ENCODE measurements at regions not wholly inside any gene's neighbourhood (a gene's known extent, or its start where the extent isn't known, plus 50 kb on each side); places are given as distances from the start of the nearest gene placed in this dataset.
A peak's percentile ranks its signal among the peaks of the same experiment; 100 is the strongest.

DNA sequence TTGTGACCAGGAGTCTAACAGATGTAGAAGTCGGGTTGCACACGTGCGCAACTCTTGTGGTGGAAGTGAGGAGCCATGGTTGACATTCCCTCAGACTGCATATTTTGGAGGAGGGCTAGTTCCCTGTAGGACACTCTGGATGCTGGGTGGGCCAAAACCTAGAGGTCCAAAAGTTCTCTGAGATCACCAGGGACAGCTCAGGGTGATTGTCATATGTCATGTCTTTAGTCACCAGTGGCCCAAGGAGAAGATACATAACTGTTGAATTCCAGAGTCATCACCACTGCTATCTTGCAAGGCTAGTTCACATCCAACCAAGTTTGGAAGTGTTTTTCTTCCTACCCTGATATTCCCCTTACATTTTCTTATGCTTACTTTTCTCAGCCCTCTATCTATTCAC is 95.2 kb upstream of the C3orf80 start:
- no peak for DNase-seq (ENCODE audit: low spot score)

DNA sequence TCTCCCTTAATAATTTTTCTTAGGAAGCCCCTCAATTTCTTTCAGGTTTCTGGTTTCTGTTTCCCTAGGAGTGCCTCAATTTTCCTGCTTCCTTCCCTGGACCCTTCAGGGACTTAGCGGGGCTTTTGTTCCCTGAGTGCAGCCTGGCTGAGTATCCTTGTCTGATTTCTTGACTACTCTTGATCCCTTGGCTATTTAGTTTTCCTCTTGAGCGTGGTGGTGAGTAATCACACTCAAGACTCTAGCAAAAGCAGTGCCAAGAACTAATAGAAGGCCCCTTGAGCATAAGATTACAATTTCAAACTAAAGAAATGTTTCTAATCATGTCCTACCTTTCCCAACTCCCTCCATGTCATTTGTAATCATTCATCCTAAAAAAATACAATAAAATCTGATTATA is 94.3 kb upstream of the C3orf80 start:
- DNase-seq (ENCODE audit: low spot score): no peak

DNA sequence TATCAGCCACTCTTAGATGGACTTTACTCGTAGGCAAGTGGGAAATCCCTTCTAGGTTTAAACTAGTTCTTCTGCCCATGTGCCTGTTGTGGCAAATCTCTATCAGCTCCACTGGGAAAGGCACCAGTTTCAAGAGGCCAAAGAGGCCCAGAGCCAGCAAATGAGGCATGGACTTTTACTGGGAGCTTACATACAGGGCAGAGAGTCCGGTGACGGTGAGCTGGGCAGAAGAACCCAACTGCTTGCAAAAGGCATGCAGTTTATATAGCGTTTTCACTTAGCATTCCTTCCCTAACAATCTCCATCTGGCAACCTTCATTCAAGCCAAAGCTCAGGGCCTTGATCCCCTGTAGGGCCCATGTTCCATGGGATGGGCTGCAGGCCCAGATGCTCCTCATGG is 93.0 kb upstream of the C3orf80 start:
- DNase-seq (ENCODE audit: low spot score): no peak

DNA sequence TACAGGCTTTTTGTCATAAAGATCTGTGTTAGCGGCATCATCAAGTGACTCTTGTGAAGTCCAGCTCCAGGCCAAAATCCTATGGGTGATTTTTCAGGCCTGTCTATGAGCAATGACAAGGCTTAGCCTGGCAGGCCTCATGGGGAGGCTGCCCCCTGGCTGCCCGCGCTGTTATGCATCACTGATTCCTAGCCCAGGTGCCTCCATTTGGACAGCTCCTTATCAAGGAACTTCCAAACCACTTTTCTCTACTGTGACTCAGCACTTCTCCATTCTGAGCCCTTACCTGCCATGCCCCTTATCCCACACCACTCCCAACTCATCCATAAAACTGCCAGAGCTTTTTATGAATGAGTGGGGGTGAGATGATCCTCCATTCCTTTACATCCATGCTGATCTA is 91.5 kb upstream of the C3orf80 start:
- DNase-seq (ENCODE audit: low spot score): no peak

DNA sequence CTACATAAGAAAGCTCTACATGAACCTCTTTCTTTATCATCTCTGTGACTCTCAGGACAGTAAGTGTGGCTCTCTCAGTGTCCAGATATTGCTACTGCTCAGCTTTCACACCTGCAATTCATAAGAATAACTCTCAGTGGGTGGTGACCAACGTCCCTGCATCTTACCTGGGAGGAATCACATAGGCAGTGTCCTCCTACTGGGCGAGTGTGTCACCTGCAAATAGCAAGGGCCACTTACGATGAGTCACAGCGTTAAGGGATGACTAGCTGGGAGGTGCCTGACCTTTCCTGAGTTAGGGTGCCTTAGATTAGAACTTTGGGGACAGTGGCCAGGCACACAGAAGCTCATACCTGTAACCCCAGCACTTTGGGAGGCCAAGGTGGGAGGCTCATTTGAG is 90.8 kb upstream of the C3orf80 start:
- no peak for DNase-seq (ENCODE audit: low spot score)

DNA sequence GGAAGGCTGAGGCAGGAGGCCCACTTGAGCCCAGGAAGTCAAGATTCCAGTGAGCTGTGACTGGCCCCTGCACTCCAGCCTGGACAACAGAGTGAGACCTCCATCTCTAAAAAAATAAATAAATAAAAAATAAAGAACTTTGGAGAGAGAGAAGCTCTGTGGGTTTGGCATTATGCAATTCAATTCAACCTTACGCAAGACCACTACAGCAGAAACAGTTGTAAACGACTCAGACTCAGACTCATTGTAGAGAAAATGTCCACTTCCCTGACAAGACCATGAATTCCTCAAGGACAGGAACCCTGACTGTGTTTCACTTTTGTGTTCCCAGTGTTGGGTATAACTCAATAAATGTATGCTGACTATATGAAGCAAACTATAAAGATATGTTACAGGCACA is 90.3 kb upstream of the C3orf80 start:
- DNase-seq (ENCODE audit: low spot score): no peak

DNA sequence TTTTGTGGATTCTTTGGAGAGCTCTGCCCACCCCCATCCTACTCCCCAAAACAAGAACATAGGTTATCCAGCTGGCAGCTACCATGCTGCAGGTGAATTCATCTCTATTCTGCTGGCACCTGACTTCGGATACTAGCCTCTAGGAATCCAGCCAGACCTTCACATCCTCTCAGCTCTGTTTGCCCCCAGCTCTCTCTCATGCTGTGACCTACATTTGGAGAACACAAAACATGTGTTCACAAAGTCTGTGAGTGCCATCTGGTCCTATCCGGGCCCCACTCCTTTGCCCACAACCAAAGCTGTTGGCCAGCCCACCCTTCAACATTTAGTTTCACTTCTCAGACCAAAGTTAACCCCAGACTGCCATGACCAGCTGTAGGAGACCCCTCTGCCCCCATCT is 89.4 kb upstream of the C3orf80 start:
- no peak for DNase-seq (ENCODE audit: low spot score)

DNA sequence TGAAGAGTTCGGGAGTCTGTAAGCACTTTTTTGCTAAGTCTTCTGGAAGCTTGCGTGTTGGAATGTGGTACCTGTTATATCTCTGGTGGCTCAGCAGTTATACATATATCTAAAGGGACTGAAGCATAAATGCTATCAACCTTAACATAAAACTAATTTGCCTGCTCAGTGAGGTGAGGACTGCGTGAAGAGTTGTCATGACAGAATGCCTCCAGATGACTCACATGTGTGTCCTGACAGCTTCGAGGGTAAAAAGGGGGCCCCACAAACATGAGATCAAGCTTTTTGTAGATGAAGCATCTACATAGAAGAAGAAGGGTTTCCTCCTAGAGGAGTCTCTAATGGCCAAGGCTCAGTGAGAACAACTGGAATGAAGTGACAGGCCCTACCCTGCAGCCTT is 88.8 kb upstream of the C3orf80 start:
- no peak for DNase-seq (ENCODE audit: low spot score)

DNA sequence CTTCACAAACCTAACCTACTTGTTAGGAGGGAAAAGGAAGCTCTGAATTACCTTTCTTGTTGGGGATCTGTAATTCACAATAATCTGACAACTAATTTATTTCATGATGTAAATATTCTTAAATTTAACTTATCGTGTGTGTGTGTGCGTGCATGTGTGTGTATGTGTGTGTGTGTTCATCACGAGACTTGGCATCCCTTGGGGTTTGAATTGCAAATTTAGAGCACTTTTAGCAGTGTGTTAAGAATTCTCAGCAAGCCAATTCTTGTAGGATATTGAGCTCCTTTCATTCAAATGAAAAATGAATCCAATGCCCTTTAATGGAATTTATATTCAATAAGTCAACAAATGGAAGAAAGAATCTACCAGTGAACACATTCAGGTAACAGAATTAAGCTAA is 85.9 kb upstream of the C3orf80 start:
- no peak for DNase-seq (ENCODE audit: low spot score)

DNA sequence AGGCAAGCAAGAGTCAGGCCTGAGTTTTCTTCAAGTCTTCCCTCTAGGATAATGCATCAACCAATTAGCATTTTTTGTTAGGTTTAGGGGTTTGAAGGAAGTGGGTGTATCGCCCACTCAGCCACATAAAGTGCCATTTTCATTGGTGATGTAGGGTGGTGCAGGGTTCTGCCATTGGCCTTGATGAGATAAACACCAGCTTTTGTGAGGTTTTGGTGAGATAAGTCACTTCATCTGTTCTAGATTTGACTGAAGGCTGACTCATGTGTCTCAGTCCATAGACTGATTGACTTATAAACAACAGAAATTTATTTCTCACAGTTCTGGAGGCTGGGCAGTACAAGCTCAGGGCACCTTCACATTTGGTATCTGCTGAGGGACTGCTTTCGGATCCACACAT is 84.5 kb upstream of the C3orf80 start:
- no peak for DNase-seq (ENCODE audit: low spot score)

DNA sequence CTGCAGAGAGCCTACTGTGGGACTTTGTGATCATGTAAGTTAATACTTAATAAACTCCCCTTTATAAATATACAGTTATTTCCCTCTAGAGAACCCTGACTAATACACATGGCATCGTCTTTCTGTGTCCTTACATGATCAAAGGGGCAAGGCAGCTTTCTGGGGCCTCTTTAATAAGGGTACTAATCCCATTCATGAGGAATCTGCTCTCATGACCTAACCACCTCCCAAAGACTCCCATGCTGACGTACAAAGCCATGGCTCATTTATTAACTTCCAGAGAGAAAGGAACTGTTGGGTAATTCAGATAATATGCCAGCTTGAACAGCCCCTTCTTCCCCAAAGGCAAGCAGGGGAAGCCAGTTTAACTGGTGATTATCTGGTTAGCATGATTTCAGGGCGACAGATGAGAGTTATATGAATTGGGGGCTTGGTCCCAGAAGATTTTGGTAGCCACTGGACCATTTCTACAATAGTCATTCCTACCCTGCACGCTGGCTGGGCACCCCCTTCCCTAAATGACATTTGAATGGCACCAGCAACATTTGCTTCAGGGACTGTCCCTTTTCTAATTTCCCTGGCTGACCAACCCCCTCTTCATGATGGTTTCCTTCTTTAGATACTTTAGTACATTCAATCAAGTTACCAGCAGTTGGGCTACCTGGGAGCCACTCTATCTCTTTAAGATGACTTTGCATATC is 83.6 kb upstream of the C3orf80 start:
- DNase-seq (ENCODE audit: low spot score): no peak

DNA sequence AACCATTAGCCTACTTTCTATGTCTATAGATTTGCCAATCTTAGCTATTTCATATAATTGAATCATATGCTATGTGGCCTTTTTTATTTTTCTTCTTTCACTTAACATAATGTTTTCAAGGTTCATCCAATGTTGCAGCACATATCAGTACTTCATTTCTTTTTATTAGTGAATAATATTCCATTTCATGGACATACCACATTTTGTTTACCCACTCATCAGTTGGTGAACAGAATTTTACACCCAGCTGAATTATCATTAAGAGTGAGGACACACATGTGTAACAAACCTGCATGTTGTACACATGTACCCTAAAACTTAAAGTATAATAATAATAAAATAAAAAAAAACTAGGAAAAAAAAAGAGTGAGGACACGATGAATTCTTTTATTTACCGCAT is 81.7 kb upstream of the C3orf80 start:
- no peak for DNase-seq (ENCODE audit: low spot score)

DNA sequence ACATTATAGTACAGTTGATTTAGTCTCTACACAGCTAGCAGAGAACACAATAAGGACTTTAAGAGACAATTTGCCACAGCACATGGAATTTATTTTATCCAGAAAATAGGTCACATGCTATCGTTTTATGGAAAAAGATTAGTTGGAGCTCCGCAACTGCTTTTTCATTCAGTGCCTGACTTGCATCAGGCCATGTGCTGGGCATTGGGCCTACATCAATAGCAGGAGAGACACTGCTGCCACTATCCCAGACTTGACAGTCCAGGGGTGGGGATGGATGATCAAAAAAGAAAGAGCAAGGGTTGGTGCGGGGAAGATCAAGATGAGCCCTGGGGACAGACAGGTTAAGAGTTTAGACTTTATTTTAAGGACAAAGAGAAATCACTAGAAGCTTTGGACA is 75.2 kb upstream of the C3orf80 start:
- no peak for DNase-seq (ENCODE audit: low spot score)

DNA sequence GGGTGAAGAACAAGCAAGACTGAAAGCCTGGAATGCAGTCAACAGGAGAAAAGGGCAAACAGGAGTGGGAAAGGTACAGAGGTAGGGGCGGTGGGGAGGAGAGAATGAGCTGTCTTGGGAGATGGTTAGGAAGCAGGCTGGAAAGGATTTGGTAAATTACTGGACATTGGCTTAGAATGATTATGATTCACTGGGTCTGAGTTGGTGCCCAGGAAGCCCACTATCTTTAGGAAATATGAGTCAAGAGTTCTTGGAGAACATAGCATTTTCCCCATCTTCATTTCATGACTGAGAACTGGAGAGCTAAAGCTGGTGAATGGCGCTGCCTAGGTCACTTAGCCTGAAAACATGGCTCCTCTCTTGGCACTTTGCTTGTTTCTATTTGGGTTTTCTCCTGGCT is 74.7 kb upstream of the C3orf80 start:
- no peak for DNase-seq (ENCODE audit: low spot score)

DNA sequence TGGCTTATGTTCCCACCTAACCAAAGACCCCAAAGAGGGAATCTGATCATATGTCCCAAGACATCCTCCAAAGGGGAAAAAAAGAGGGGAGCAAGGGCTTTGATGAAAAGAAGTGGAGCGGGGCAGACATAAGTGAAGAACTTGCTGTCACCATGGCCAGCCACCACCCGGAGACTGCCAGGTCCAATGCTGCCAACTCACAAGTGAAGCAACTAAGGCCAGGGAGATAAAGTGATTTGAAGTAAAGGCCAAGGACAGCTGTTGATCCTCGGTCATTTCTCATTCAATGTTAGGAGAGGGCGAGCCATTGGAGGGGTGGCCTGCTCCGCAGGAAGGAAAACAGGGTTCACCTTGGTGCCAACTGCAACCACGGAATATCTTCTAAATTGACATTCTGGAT is 72.6 kb upstream of the C3orf80 start:
- no peak for DNase-seq (ENCODE audit: low spot score)

DNA sequence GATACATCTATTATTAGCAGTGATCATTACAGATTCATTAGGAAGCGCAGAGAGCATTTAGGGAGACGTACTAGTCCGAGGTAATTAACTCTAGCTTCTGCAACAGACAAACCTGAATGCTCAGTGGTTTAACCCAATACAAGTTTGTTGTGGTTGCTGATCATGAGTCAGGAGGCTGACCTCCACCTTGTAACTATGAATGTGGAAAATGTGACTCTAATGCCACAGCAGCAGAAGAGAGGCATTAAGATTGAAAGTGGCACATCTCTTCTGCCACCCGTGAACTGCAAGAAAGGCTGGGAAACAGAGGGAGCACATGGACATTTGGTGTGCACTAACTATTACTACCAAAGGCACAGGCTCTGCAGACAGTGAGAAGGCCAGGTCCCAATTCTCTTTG is 71.2 kb upstream of the C3orf80 start:
- DNase-seq (ENCODE audit: low spot score): no peak

DNA sequence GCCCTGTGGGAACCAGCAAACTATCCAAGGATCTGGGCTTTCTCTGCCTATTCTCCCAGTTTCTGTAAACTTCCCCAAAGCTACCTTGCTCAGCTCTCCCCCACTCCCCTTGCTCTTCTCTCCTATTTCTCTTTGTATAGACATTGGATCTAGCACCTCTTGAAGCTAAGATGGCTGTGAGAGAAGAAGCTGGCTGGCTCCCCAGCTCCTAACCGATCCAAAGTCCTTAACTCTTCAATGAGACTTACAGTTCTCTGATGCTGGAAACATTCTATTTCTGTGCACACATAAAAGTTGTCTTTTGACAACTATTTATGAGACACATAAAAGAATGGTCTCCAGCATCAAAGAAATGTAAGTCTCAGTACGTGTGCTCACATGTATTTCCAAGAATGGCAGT is 70.6 kb upstream of the C3orf80 start:
- no peak for DNase-seq (ENCODE audit: low spot score)

DNA sequence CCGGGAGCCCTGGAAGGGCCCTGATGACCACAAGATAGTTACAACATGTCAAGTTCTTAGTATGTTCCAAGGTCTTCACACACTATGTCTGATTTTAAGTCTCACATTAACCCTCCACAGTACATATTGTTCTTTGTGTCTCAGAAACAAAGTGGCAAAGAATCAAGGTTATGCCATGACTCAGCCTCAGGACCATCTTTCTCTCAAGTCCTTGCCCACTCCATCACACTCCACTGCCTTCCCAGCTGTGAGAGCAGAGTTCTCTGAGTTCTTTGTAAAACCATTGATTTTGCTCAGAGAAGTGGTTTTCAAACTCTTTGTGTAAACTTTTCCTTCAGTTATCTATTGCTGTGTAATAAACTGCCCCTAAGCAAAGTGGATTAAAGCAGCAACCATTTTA is 67.9 kb upstream of the C3orf80 start:
- no peak for DNase-seq (ENCODE audit: low spot score)

DNA sequence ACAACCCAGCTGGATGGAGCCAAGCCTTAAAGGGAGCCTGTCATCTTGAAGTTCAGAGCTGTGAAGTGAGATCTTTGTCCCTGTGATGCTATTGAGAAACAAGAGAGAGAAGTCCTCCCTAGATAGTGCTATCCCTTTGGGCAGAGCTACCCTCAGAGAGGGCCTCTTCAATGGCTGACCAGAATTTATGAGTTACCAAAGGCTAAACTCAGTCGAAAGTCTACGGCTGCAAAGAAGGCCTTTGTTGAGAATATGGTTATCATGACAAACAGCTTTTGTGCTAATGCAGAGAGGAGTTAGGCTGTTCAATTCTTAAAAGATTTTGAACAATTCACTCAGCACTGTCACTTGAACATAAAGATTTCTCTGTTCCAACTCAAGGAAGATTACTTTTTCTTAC is 65.9 kb upstream of the C3orf80 start:
- no peak for DNase-seq (ENCODE audit: low spot score)

DNA sequence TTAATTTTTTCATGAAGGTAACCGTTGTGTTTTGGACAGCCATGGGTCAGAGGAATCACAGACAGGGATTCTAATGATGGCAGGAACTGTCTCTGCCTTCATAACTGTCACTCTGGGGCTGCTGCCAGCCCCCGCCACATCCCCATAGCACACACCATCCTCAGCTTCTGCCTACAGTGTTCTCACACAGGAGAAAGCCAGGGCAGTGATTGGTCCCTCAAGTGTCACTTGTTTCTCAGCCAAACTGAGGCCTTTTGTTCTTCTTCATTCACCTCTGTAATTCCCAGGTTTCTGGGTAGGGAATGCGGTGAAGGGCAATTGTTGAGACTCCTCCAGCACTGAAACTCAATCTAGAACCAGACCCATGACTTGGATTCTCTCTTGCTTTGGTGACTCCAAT is 65.4 kb upstream of the C3orf80 start:
- DNase-seq (ENCODE audit: low spot score): no peak

DNA sequence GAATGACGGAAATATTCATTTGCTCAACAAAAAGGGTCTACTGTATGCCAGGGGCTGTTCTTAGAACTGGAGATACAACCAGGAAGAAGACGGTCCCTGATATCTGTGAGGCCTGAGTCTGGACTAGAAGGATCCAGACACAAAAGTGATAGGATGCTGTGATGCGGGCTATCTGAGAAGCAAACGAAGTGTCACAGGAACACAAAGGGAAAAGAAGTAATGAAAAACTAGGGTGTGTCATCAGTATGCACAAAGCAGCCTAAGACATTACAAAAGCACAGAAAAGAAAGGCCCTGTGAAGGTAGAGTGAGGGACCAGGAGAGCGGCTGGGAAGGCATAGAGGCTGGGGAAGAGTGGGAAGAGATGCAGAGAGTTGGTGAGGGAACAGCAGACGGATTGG is 63.3 kb upstream of the C3orf80 start:
- DNase-seq (ENCODE audit: low spot score): no peak

DNA sequence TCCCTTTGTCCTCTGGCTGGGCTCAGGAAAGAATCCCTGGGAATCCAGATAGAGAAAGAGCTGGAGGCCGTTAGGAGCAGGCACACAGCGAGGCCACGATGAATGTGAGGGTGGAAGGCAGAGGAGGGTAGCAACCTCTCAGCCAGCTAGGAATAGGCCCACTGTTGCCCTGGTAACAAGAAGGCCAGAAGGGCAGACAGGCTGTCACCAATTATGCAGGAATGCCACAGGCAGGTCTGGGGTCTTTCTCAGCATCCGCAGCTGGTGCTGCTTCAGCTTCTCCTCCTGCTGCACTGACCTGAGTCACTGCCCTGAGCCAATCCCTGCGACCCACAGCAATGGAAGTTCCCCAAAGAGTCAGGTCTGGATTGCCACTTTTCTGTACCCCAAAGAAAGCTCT is 62.8 kb upstream of the C3orf80 start:
- no peak for DNase-seq (ENCODE audit: low spot score)

DNA sequence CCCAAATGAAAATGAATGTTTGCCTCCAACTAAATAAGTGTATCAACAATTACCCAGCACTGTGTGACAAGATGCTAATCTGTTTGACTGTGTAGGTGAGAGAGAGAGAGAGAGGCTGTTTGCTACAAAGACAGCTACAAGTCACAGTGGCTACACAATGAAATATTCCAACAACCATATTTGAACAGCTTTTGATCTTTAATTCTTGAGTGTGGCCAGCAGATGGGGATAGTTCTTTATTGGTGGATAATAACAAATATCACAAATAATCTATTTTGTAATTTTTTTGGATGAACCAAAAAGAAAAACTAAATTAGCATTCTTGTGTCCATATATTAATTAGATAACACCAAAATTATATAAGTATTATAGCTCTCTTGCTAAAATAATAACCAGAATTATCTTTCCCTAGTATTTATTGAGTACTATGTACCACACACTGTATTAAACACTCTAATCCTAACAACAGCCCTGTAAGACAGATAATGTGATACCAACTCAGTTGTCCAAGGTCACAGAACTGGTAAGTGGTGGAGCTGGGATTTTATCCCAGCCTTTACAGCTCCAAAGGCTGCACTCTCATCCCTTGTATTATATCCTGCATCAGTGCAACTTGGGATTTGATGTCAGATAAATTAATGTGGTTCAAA is 61.9 kb upstream of the C3orf80 start:
- peak; percentile 2 for DNase-seq (ENCODE audit: low spot score)

DNA sequence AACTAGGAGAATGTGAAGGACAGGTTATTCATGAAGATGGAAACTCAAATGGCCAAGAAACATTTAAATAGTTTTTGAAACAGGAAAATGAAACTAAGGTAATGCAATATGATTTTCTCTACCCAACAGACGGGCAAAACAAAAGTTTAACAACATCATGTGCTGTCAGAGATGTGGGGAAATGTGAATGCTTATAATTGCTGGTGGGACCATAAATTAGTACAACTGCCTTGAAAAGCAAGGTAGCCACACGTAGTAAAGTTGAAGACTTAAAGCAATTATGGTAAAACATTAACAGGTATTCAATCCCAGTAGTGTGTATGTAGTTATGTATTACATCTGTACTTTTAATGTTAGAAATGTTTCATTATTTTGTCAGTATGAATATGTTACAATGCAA is 57.0 kb upstream of the C3orf80 start:
- DNase-seq (ENCODE audit: low spot score): no peak

Data from putamen (tissue), 1 donor.